ENCODE measurements at regions not wholly inside any gene's neighbourhood (a gene's known extent, or its start where the extent isn't known, plus 50 kb on each side); places are given as distances from the start of the nearest gene placed in this dataset.

GRCh38 chr18:55141318-55141717 is 182.1 kb upstream of the CCDC68 start:
- TF ChIP-seq, protein P1, sequence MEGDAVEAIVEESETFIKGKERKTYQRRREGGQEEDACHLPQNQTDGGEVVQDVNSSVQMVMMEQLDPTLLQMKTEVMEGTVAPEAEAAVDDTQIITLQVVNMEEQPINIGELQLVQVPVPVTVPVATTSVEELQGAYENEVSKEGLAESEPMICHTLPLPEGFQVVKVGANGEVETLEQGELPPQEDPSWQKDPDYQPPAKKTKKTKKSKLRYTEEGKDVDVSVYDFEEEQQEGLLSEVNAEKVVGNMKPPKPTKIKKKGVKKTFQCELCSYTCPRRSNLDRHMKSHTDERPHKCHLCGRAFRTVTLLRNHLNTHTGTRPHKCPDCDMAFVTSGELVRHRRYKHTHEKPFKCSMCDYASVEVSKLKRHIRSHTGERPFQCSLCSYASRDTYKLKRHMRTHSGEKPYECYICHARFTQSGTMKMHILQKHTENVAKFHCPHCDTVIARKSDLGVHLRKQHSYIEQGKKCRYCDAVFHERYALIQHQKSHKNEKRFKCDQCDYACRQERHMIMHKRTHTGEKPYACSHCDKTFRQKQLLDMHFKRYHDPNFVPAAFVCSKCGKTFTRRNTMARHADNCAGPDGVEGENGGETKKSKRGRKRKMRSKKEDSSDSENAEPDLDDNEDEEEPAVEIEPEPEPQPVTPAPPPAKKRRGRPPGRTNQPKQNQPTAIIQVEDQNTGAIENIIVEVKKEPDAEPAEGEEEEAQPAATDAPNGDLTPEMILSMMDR (IDR thresholded peaks at IDR 0.05), result no peak
- TF ChIP-seq POLR2A (IDR thresholded peaks at IDR 0.05), result no peak

All from right lobe of liver (tissue), 4 donors.